NB4 (cell line): ENCODE measurements at regions not wholly inside any gene's neighbourhood (a gene's known extent, or its start where the extent isn't known, plus 50 kb on each side); places are given as distances from the start of the nearest gene placed in this dataset.
"Not testable (repeated sequence)": the region's sequence is repeated elsewhere in the genome, so short reads cannot be mapped to it uniquely, and the experiment has no call there.

Source experiments
- DNase-seq: peaks from one replicate; pipeline ENCODE4 v3.0.0; 2010; ENCODE audit warnings: low read depth
- H3K4me3 ChIP-seq: one replicate; pipeline ENCODE4 v1.5.1; 2011; ENCODE audit warnings: mild to moderate bottlenecking, low read depth, low read length, moderate library complexity
- MAX ChIP-seq: IDR thresholded peaks from 2 replicates; pipeline ENCODE4 v1.6.1; 2011; ENCODE audit warnings: low read depth, low read length
- MYC ChIP-seq: IDR thresholded peaks from 2 replicates; pipeline ENCODE4 v1.6.1; 2011; ENCODE audit warnings: low read depth, low read length
- POLR2A ChIP-seq: IDR thresholded peaks from 2 replicates; pipeline ENCODE4 v1.6.1; 2011; ENCODE audit warnings: mild to moderate bottlenecking; ENCODE audit not compliant: insufficient read length; ENCODE audit errors: extremely low read depth
- TF ChIP-seq, protein P1 (sequence below): IDR thresholded peaks from one replicate; pipeline ENCODE4 v1.5.1; 2012; ENCODE audit warnings: low read depth, low read length

DNA sequence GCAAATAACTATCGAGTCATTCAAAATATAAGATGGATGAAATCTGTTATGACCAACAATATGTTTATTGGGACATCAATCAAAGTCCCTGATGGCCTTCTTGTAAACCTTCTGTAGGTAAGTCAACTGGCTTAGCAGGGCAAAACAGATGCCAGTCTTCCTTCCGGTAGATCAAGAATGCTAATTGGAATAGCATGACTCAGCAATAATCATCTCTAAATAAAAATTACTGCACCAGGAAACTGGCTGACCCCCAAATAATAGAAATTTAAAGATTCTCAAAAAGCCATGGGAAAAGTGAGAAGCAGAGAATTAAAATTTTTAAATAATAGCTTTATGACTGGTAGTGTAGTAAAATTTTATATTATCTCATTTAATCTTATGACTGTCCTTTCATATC is 1005.4 kb downstream of the OLFM4 start:
- no peak for TF ChIP-seq MAX
- TF ChIP-seq, protein P1, sequence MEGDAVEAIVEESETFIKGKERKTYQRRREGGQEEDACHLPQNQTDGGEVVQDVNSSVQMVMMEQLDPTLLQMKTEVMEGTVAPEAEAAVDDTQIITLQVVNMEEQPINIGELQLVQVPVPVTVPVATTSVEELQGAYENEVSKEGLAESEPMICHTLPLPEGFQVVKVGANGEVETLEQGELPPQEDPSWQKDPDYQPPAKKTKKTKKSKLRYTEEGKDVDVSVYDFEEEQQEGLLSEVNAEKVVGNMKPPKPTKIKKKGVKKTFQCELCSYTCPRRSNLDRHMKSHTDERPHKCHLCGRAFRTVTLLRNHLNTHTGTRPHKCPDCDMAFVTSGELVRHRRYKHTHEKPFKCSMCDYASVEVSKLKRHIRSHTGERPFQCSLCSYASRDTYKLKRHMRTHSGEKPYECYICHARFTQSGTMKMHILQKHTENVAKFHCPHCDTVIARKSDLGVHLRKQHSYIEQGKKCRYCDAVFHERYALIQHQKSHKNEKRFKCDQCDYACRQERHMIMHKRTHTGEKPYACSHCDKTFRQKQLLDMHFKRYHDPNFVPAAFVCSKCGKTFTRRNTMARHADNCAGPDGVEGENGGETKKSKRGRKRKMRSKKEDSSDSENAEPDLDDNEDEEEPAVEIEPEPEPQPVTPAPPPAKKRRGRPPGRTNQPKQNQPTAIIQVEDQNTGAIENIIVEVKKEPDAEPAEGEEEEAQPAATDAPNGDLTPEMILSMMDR: no peak
- no peak for TF ChIP-seq POLR2A
- no peak for TF ChIP-seq MYC
- no peak for DNase-seq
- no peak overlapping the region for H3K4me3 ChIP-seq

DNA sequence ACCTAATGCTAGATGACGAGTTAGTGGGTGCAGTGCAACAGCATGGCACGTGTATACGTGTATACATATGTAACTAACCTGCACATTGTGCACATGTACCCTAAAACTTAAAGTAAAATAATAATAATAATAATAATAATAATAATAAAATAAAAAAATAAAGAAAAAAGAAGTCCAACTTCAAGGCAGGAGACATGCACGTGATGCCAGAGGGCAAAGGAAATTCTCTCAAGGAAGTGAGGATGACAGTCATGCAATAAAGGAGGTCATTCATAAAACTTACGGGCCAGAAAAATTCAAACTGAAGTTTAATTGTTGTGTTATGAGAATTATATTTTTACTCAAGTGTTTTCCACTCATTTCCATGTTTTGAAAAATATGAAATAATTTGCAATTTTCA is 1028.8 kb downstream of the OLFM4 start:
- DNase-seq, H3K4me3 ChIP-seq: not testable (repeated sequence)

- not testable (repeated sequence) for H3K4me3 ChIP-seq, DNase-seq
Observed at GRCh38 chr13:54069958-54070357, 1041.3 kb downstream of the OLFM4 start.

- TF ChIP-seq POLR2A (no peak), MAX (no peak), MYC (no peak)
- TF ChIP-seq, protein P1: no peak
- DNase-seq: no peak
- no peak overlapping the region for H3K4me3 ChIP-seq
Observed at GRCh38 chr13:54077569-54077968, 1049.0 kb downstream of the OLFM4 start.

DNA sequence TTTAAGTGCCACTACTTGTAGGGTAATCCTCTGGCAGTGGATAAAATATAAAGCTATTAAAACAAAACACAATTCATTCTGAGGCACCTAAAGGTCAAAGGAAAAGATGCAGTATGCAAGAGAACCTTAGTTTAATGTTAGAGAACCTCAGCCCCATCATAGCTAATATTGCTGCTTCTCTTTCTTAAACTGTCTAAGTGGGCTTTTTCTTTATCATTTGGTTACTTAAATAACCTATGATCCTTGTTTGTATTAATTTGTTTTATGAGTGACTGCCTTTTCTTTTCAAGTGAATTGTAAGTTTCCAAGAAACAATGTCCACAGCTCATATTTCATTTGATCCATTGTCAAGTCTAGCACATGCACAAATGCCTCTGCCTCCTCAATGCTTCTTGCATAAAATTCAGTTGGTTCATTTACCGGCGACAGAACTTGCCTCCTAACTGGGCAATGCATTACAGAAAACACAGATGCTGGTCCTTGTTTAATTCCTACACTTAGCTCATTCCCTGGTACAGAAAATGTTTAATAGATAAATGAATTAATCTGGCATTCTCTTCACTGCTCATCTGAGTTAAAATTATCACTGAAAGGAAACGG is 1049.8 kb downstream of the OLFM4 start:
- no peak overlapping the region for H3K4me3 ChIP-seq
- DNase-seq: no peak
- no peak for TF ChIP-seq MYC
- TF ChIP-seq POLR2A: no peak
- TF ChIP-seq, protein P1: no peak
- TF ChIP-seq MAX: no peak

DNA sequence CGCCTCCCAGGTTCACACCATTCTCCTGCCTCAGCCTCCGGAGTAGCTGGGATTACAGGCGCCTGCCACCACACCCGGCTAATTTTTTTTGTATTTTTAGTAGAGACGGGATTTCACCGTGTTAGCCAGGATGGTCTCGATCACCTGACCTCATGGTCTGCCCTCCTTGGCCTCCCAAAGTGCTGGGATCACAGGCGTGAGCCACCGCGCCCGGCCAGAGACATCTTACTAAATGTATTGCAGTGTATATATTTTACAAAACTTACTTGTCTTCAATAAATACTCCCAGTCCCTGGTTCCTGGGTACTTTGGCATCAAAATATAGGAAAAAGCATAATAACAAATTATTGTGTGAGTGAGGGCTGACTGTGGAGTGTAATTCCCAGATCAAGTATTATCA is 1053.7 kb downstream of the OLFM4 start:
- H3K4me3 ChIP-seq, DNase-seq: not testable (repeated sequence)

- DNase-seq: no peak
- TF ChIP-seq, protein P1: no peak
- TF ChIP-seq MYC: no peak
- TF ChIP-seq MAX: no peak
- TF ChIP-seq POLR2A: no peak
- H3K4me3 ChIP-seq: no peak overlapping the region
Observed at GRCh38 chr13:54091884-54092283, 1063.3 kb downstream of the OLFM4 start.

- no peak for DNase-seq
Observed at GRCh38 chr13:54092686-54093085, 1064.1 kb downstream of the OLFM4 start.

More at GRCh38 chr13:54092686-54093085, 1064.1 kb downstream of the OLFM4 start:
- TF ChIP-seq MAX (no peak), POLR2A (no peak), MYC (no peak)
- TF ChIP-seq, protein P1: no peak
- H3K4me3 ChIP-seq: no peak overlapping the region
